CD8-positive, alpha-beta memory T cell (primary cell): ENCODE measurements at regions not wholly inside any gene's neighbourhood (a gene's known extent, or its start where the extent isn't known, plus 50 kb on each side); places are given as distances from the start of the nearest gene placed in this dataset.

Experiments used
- CTCF ChIA-PET: fragments of 350-600 bp; sonication (Branson Sonifier 250); formaldehyde crosslinking; loops from one replicate; lab custom pipeline; 2021; ENCODE audit warnings: antibody characterized with exemption; lab: Charles Lee
- POLR2A ChIA-PET: fragments of 350-600 bp; sonication (Branson Sonifier 250); formaldehyde crosslinking; loops from one replicate; lab custom pipeline; 2021; ENCODE audit warnings: antibody characterized with exemption; lab: Charles Lee
- DNase-seq, 5 donors: peaks; one replicate each; pipeline versions ENCODE4 v3.0.0 to v3.0.0-alpha.2; 2020 to 2022; ENCODE audit warnings: mixed read lengths in 1 of 5
- H3K27ac ChIP-seq: one replicate; pipeline ENCODE4 v1.7.0; 2013; ENCODE audit warnings: low read depth, mild to moderate bottlenecking, low read length, moderate library complexity
- H3K27me3 ChIP-seq: 2 replicates; pipeline ENCODE4 v1.7.0; 2013; ENCODE audit warnings: low read length, mild to moderate bottlenecking; ENCODE audit not compliant: insufficient read depth, poor library complexity, severe bottlenecking
- H3K36me3 ChIP-seq: 2 replicates; pipeline ENCODE4 v1.7.0; 2013; ENCODE audit warnings: mild to moderate bottlenecking, low read length, moderate library complexity; ENCODE audit not compliant: insufficient read depth
- H3K4me1 ChIP-seq: 2 replicates; pipeline ENCODE4 v1.7.0; 2013; ENCODE audit warnings: mild to moderate bottlenecking, low read length, moderate library complexity; ENCODE audit not compliant: insufficient read depth
- H3K4me3 ChIP-seq: 2 replicates; pipeline ENCODE4 v1.7.0; 2013; ENCODE audit warnings: mild to moderate bottlenecking, low read length
- H3K9me3 ChIP-seq: 2 replicates; pipeline ENCODE4 v1.7.0; 2013; ENCODE audit warnings: mild to moderate bottlenecking, low read length
- H3K27ac Mint-ChIP-seq, 8 donors: one replicate each; pipeline ENCODE4 v1.8.0; 2020 to 2021; ENCODE audit warnings: mixed read lengths in 8 of 8, mild to moderate bottlenecking in 6 of 8, inconsistent platforms in 3 of 8, moderate library complexity in 3 of 8
- H3K27me3 Mint-ChIP-seq, 2 donors: one replicate each; pipeline ENCODE4 v1.8.0; 2020 to 2021; ENCODE audit warnings: mixed read lengths in 2 of 2, mild to moderate bottlenecking in 1 of 2, moderate library complexity in 1 of 2
- H3K36me3 Mint-ChIP-seq, 3 donors: one replicate each; pipeline ENCODE4 v1.8.0; 2020 to 2021; ENCODE audit warnings: mixed read lengths in 3 of 3, inconsistent platforms in 1 of 3, mild to moderate bottlenecking in 1 of 3
- H3K4me1 Mint-ChIP-seq, 3 donors: one replicate each; pipeline ENCODE4 v1.8.0; 2020 to 2021; ENCODE audit warnings: mixed read lengths in 3 of 3, inconsistent platforms in 1 of 3, mild to moderate bottlenecking in 1 of 3
- H3K4me3 Mint-ChIP-seq, 7 donors: one replicate each; pipeline ENCODE4 v1.8.0; 2020 to 2021; ENCODE audit warnings: mixed read lengths in 7 of 7, mild to moderate bottlenecking in 6 of 7, moderate library complexity in 4 of 7, inconsistent platforms in 2 of 7
- H3K9me3 Mint-ChIP-seq, 5 donors: one replicate each; pipeline ENCODE4 v1.8.0; 2020 to 2022; ENCODE audit warnings: mixed read lengths in 5 of 5, mild to moderate bottlenecking in 3 of 5, moderate library complexity in 2 of 5, inconsistent platforms in 1 of 5

DNA sequence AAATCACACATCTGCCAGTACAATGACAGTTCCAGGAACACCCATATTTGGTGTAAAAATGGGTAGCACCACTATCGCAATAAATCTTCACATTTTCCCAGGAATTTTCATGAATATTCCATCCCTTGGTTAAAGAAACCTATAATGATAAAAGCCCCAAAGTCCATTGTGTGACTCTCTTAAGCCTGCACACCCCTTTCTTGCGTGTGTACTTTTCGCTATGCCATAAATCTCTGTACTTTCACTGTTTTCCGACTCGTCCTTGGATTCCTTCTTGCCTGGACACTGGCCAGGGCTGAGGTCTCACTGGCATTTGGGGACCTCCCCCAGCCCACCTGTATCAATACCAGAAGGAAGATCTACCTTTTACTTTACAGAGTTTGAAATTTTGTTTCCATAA lies 172.3 kb downstream of the RNF152 start:
- H3K4me1 Mint-ChIP-seq, result no peaks in the 10 kb centered on the region
- ChIA-PET CTCF (no interaction called here), POLR2A (no interaction called here)
- no peaks in the 10 kb centered on the region for H3K36me3 Mint-ChIP-seq
- peaks cover 0 to 5% (median 1%) of the 10 kb centered on the region in 5 donors for H3K9me3 Mint-ChIP-seq
- H3K27ac Mint-ChIP-seq, result no peak overlapping the region
- H3K4me3 ChIP-seq, result no peak overlapping the region
- no peaks in the 10 kb centered on the region for H3K4me1 ChIP-seq
- H3K36me3 ChIP-seq, result no peaks in the 10 kb centered on the region
- DNase-seq, result no peak
- H3K27me3 ChIP-seq, result no peaks in the 10 kb centered on the region
- no peaks in the 10 kb centered on the region for H3K9me3 ChIP-seq
- H3K4me3 Mint-ChIP-seq, result no peak overlapping the region
- no peak overlapping the region for H3K27ac ChIP-seq
- peaks cover 0 to 2% of the 10 kb centered on the region in 2 donors for H3K27me3 Mint-ChIP-seq

GRCh38 chr18:61719671-61720070 lies 173.1 kb downstream of the RNF152 start:
- no peak for DNase-seq
- H3K27ac Mint-ChIP-seq, result no peak overlapping the region
- H3K9me3 Mint-ChIP-seq, result peaks cover 0 to 5% (median 0%) of the 10 kb centered on the region in 5 donors
- H3K4me3 Mint-ChIP-seq, result peak overlapping the region in 1 of 7 donors; percentile 23
- Histone ChIP-seq H3K4me1 (no peaks in the 10 kb centered on the region), H3K9me3 (no peaks in the 10 kb centered on the region), H3K36me3 (no peaks in the 10 kb centered on the region), H3K4me3 (no peak overlapping the region), H3K27ac (no peak overlapping the region), H3K27me3 (no peaks in the 10 kb centered on the region)
- ChIA-PET CTCF (no interaction called here), POLR2A (no interaction called here)
- peaks cover 0 to 2% of the 10 kb centered on the region in 2 donors for H3K27me3 Mint-ChIP-seq
- no peaks in the 10 kb centered on the region for H3K36me3 Mint-ChIP-seq
- H3K4me1 Mint-ChIP-seq, result no peaks in the 10 kb centered on the region

GRCh38 chr18:61718944-61719343 lies 173.9 kb downstream of the RNF152 start:
- Mint-ChIP-seq H3K4me3 (no peak overlapping the region), H3K9me3 (peaks cover 0 to 5% (median 0%) of the 10 kb centered on the region in 5 donors)
- CTCF ChIA-PET, result no interaction called here

GRCh38 chr18:61714421-61714820 lies 178.4 kb downstream of the RNF152 start:
- POLR2A ChIA-PET, result no interaction called here
- no peak for DNase-seq
- CTCF ChIA-PET, result no interaction called here
- Mint-ChIP-seq H3K4me3 (no peak overlapping the region), H3K27me3 (peaks cover 0 to 9% of the 10 kb centered on the region in 2 donors), H3K4me1 (no peaks in the 10 kb centered on the region), H3K9me3 (peaks cover 0 to 5% (median 0%) of the 10 kb centered on the region in 5 donors), H3K27ac (no peak overlapping the region), H3K36me3 (no peaks in the 10 kb centered on the region)
- H3K27me3 ChIP-seq, result no peaks in the 10 kb centered on the region
- no peaks in the 10 kb centered on the region for H3K9me3 ChIP-seq
- H3K4me3 ChIP-seq, result no peak overlapping the region
- no peak overlapping the region for H3K27ac ChIP-seq
- no peaks in the 10 kb centered on the region for H3K4me1 ChIP-seq
- no peaks in the 10 kb centered on the region for H3K36me3 ChIP-seq

More at GRCh38 chr18:61718944-61719343, 173.9 kb downstream of the RNF152 start:
- no peak overlapping the region for H3K4me3 ChIP-seq
- no peaks in the 10 kb centered on the region for H3K36me3 ChIP-seq
- no peaks in the 10 kb centered on the region for H3K9me3 ChIP-seq
- no peaks in the 10 kb centered on the region for H3K27me3 ChIP-seq
- no peak for DNase-seq
- H3K27me3 Mint-ChIP-seq, result peaks cover 0 to 2% of the 10 kb centered on the region in 2 donors
- H3K4me1 Mint-ChIP-seq, result no peaks in the 10 kb centered on the region
- H3K36me3 Mint-ChIP-seq, result no peaks in the 10 kb centered on the region
- no peak overlapping the region for H3K27ac Mint-ChIP-seq
- H3K27ac ChIP-seq, result no peak overlapping the region
- H3K4me1 ChIP-seq, result no peaks in the 10 kb centered on the region
- POLR2A ChIA-PET, result no interaction called here

DNA sequence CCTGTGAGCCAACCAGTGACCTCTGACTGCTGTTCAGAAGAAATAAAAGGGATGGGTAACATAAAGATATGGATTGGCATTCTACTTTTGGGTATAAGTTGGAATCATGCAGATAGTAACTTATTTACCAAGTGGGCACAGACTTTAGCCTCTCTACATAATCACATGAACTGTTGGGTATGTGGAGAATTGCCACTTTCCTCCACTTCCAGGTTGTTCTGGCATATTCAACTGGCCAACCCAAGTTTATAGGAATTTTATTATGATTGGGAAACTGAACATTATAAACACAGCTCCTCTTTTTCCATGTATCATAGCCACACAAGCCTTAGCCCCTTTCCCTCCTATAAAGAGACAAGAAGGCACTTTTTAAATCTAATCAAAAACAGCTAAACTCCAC lies 179.3 kb downstream of the RNF152 start:
- CTCF ChIA-PET, result no interaction called here

GRCh38 chr18:61710082-61710620 lies 182.7 kb downstream of the RNF152 start:
- Histone ChIP-seq H3K4me1 (no peaks in the 10 kb centered on the region), H3K9me3 (no peaks in the 10 kb centered on the region), H3K27me3 (no peaks in the 10 kb centered on the region), H3K36me3 (no peaks in the 10 kb centered on the region), H3K4me3 (no peak overlapping the region), H3K27ac (no peak overlapping the region)
- no peaks in the 10 kb centered on the region for H3K4me1 Mint-ChIP-seq
- no peak for DNase-seq
- no peaks in the 10 kb centered on the region for H3K36me3 Mint-ChIP-seq
- H3K4me3 Mint-ChIP-seq, result no peak overlapping the region
- no peaks in the 10 kb centered on the region for H3K9me3 Mint-ChIP-seq
- ChIA-PET CTCF (no interaction called here), POLR2A (no interaction called here)
- H3K27me3 Mint-ChIP-seq, result peaks cover 0 to 9% of the 10 kb centered on the region in 2 donors
- H3K27ac Mint-ChIP-seq, result no peak overlapping the region

More for the DNA sequence above, 179.3 kb downstream of the RNF152 start:
- no peaks in the 10 kb centered on the region for H3K36me3 ChIP-seq
- H3K9me3 Mint-ChIP-seq, result peaks cover 0 to 2% (median 0%) of the 10 kb centered on the region in 5 donors
- no peaks in the 10 kb centered on the region for H3K4me1 ChIP-seq
- no peaks in the 10 kb centered on the region for H3K36me3 Mint-ChIP-seq
- POLR2A ChIA-PET, result no interaction called here
- no peak overlapping the region for H3K4me3 Mint-ChIP-seq
- H3K4me1 Mint-ChIP-seq, result no peaks in the 10 kb centered on the region
- H3K4me3 ChIP-seq, result no peak overlapping the region
- no peak for DNase-seq
- no peak overlapping the region for H3K27ac ChIP-seq
- H3K9me3 ChIP-seq, result no peaks in the 10 kb centered on the region
- H3K27me3 Mint-ChIP-seq, result peaks cover 0 to 9% of the 10 kb centered on the region in 2 donors
- H3K27me3 ChIP-seq, result no peaks in the 10 kb centered on the region
- no peak overlapping the region for H3K27ac Mint-ChIP-seq

DNA sequence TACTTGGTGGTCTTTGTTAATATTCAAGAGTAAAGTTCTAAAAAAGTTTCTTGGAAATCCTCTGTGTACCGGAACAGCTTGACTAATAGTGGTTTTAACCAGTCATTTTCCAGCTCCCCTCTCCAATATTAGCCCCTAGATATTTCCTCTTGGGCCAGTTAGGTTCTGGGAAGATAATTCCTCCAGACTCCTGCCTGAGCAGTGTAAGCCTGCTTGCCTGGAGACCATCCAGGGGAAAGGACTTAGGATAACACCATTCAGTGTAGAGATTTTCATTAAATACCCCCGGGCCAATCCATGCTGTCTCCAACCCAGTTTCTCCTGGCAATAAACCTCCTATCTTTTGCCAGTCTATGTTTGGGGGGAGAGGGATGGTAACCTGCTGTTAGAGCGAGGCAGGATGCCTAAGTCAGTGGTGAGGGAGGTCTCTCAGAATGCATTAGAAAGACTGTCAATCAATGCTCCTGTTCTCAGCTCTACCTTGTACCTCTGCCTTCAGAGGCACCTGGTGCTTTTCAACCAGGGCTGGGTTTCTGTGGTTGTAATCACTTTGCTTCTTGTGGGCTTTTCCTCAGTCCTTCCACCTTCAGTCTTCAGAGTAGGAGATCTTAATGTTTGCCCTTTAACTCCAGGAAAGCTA lies 186.4 kb downstream of the RNF152 start:
- no peaks in the 10 kb centered on the region for H3K9me3 Mint-ChIP-seq
- POLR2A ChIA-PET, result no interaction called here
- no peaks in the 10 kb centered on the region for H3K36me3 Mint-ChIP-seq

DNA sequence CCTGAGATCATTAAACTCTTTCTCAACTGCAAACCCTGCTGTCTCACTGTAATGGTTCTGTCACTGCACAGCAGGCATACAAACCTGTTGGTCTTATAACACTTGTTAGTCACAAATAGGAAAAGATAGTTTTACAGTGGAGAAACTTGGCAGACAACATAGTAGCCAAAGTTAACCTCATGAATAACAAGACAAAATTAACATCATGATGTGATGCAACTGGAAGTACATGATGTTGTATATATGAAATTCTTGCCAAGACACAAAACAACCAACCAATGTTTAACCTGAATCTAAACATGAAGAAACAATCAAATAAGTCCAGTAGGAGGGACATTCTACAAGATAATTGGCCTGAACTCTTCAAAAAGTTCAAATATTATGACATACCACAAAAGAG lies 189.3 kb downstream of the RNF152 start:
- Histone ChIP-seq H3K36me3 (no peaks in the 10 kb centered on the region), H3K9me3 (no peaks in the 10 kb centered on the region), H3K4me3 (no peak overlapping the region), H3K4me1 (no peaks in the 10 kb centered on the region), H3K27me3 (no peaks in the 10 kb centered on the region), H3K27ac (no peak overlapping the region)
- H3K27ac Mint-ChIP-seq, result no peak overlapping the region
- H3K4me3 Mint-ChIP-seq, result no peak overlapping the region
- ChIA-PET CTCF (no interaction called here), POLR2A (no interaction called here)
- peaks cover 0 to 8% of the 10 kb centered on the region in 2 donors for H3K27me3 Mint-ChIP-seq
- peaks cover 0 to 1% (median 0%) of the 10 kb centered on the region in 5 donors for H3K9me3 Mint-ChIP-seq
- no peaks in the 10 kb centered on the region for H3K4me1 Mint-ChIP-seq
- no peaks in the 10 kb centered on the region for H3K36me3 Mint-ChIP-seq
- DNase-seq, result no peak

More for the DNA sequence above, 186.4 kb downstream of the RNF152 start:
- Histone ChIP-seq H3K27ac (no peak overlapping the region), H3K4me3 (no peak overlapping the region), H3K36me3 (no peaks in the 10 kb centered on the region), H3K27me3 (no peaks in the 10 kb centered on the region), H3K4me1 (no peaks in the 10 kb centered on the region), H3K9me3 (no peaks in the 10 kb centered on the region)
- no peak overlapping the region for H3K27ac Mint-ChIP-seq
- CTCF ChIA-PET, result no interaction called here
- H3K4me1 Mint-ChIP-seq, result no peaks in the 10 kb centered on the region
- DNase-seq, result no peak
- H3K27me3 Mint-ChIP-seq, result peaks cover 0 to 14% of the 10 kb centered on the region in 2 donors
- no peak overlapping the region for H3K4me3 Mint-ChIP-seq
